ENCODE measurements at regions not wholly inside any gene's neighbourhood (a gene's known extent, or its start where the extent isn't known, plus 50 kb on each side); places are given as distances from the start of the nearest gene placed in this dataset.

DNA sequence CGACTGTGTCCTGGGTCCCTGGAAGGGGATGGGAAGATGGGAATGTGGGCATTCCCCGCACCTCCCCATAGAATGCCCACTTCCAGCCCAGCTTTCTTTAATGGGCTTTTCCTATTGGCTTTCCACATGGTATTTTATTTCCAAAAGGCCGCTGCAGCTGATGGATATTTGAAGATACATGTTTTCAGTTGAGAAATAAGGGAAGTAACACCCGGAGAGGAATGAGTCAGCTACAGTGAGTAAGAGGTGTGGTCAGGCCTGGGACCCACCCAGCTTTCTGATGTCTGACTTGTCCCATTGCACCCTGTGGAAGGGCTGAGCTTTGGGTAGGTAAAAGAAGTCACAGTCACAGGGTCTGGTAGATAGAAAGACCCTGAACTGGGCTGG is 476.9 kb downstream of the MIAT start:
- no peaks in the 10 kb centered on the region for H3K36me3 ChIP-seq (ENCODE audit: control insufficient read depth, insufficient read depth, low read length)
- 69% methylated on average over 2 of the region's 4 CpGs for WGBS (ENCODE audit: insufficient coverage)
- H3K27ac ChIP-seq (ENCODE audit: low read depth, low read length), result peak overlapping the region; percentile 54
- H3K4me3 ChIP-seq (ENCODE audit: low read depth, low read length), result no peak overlapping the region
- no peaks in the 10 kb centered on the region for H3K9me3 ChIP-seq (ENCODE audit: control insufficient read depth, insufficient read depth, low read length)
- no peak for DNase-seq (ENCODE audit: low read depth in 4 of 6, low spot score in 6 of 6)
- H3K4me1 ChIP-seq (ENCODE audit: control insufficient read depth, insufficient read depth, low read length), result peaks cover 24% of the 10 kb centered on the region
- H3K27me3 ChIP-seq (ENCODE audit: control insufficient read depth, insufficient read depth, low read length), result peaks cover 21% of the 10 kb centered on the region

DNA sequence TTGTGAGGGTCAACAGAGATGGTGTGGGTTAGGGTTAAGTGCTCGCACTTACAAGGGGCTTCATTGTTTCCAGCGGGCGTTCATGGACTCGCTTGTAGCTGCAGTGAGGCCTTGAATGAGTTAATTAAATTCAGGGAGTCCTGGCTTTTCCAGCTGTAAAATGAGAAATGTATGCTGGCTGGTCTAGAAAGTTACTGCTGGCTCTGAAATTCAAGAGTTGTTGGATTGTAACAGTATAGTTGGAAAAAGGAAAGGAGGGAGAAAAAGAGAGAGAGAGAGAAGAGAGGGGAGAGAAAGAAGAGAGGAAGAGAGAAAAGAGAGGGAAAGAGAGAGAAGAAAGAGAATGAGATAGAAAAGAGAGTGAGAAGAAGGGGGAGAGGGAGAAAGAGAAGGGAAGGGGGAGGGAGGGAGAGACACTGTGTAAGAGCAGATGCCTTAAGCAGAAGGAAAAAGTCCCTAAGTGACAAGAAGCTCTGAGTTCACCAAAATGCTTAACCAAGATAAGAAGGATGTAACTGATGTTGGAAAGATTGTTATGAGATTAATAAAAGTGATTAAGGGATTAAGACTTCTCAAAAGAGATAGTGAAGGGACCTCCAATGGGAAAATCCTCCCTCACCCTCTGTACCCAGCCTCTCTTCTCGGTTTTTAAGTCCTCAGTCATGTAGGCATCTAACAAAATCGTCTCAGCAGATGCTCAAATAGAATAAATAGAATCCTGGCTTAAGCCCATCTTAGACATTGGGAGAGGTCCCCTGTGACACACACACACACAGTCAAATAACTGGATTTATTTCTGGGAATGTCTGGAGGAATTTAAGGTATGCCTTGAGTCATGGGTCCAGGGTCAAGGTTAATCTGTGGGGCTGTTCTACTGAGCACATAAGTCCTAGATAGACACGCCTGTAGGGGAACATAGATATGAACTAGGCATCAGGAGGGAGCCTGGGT is 477.9 kb downstream of the MIAT start:
- no peaks in the 10 kb centered on the region for H3K9me3 ChIP-seq (ENCODE audit: control insufficient read depth, insufficient read depth, low read length)
- 72% methylated on average over 6 of the region's 7 CpGs for WGBS (ENCODE audit: insufficient coverage)
- no peak overlapping the region for H3K4me3 ChIP-seq (ENCODE audit: low read depth, low read length)
- no peak for DNase-seq (ENCODE audit: low read depth in 4 of 6, low spot score in 6 of 6)
- H3K4me1 ChIP-seq (ENCODE audit: control insufficient read depth, insufficient read depth, low read length), result peaks cover 29% of the 10 kb centered on the region
- H3K27me3 ChIP-seq (ENCODE audit: control insufficient read depth, insufficient read depth, low read length), result peaks cover 21% of the 10 kb centered on the region
- H3K36me3 ChIP-seq (ENCODE audit: control insufficient read depth, insufficient read depth, low read length), result no peaks in the 10 kb centered on the region
- H3K27ac ChIP-seq (ENCODE audit: low read depth, low read length), result peak overlapping the region; percentile 37

GRCh38 chr22:27136596-27136995 is 479.2 kb downstream of the MIAT start:
- Histone ChIP-seq H3K27me3 (ENCODE audit: control insufficient read depth, insufficient read depth, low read length) (peaks cover 21% of the 10 kb centered on the region), H3K4me3 (ENCODE audit: low read depth, low read length) (no peak overlapping the region), H3K9me3 (ENCODE audit: control insufficient read depth, insufficient read depth, low read length) (no peaks in the 10 kb centered on the region), H3K36me3 (ENCODE audit: control insufficient read depth, insufficient read depth, low read length) (no peaks in the 10 kb centered on the region), H3K27ac (ENCODE audit: low read depth, low read length) (no peak overlapping the region), H3K4me1 (ENCODE audit: control insufficient read depth, insufficient read depth, low read length) (peaks cover 30% of the 10 kb centered on the region)
- WGBS (ENCODE audit: insufficient coverage), result no CpG with 5 or more reads among the region's 2 CpGs
- DNase-seq (ENCODE audit: low read depth in 4 of 6, low spot score in 6 of 6), result no peak

DNA sequence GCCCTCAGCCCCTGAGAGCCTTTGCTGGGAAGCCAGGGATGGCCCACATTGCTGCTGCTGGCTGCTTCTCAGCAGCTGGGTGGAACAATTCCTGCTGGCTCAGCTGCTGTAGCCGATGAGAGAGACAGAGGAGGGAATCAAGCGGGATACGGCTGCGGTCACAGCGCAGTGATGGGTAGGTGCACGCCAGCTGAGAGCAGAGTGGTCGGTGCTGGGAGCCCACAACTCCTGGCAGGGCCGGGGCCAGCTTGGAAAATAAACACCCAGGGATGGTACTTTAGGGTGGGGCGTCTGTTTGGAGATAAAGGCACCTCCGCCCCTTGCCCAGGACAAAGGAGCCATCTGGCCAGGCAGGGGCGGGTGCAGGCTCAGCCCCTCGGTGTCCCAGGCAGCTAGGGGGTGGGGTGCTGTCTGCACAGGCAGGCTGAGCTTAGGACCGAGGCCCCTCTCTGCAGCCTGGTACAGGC is 480.5 kb downstream of the MIAT start:
- WGBS (ENCODE audit: insufficient coverage), result 43% methylated on average over 9 of the region's 13 CpGs
- H3K27me3 ChIP-seq (ENCODE audit: control insufficient read depth, insufficient read depth, low read length), result peaks cover 16% of the 10 kb centered on the region
- H3K9me3 ChIP-seq (ENCODE audit: control insufficient read depth, insufficient read depth, low read length), result no peaks in the 10 kb centered on the region
- H3K36me3 ChIP-seq (ENCODE audit: control insufficient read depth, insufficient read depth, low read length), result no peaks in the 10 kb centered on the region
- peaks cover 30% of the 10 kb centered on the region for H3K4me1 ChIP-seq (ENCODE audit: control insufficient read depth, insufficient read depth, low read length)
- H3K27ac ChIP-seq (ENCODE audit: low read depth, low read length), result no peak overlapping the region
- H3K4me3 ChIP-seq (ENCODE audit: low read depth, low read length), result no peak overlapping the region
- DNase-seq (ENCODE audit: low read depth in 4 of 6, low spot score in 6 of 6), result peak in 2 of 6 donors; percentile 63 to 82

- Histone ChIP-seq H3K4me3 (ENCODE audit: low read depth, low read length) (no peak overlapping the region), H3K27me3 (ENCODE audit: control insufficient read depth, insufficient read depth, low read length) (peaks cover 15% of the 10 kb centered on the region), H3K27ac (ENCODE audit: low read depth, low read length) (no peak overlapping the region), H3K36me3 (ENCODE audit: control insufficient read depth, insufficient read depth, low read length) (no peaks in the 10 kb centered on the region), H3K9me3 (ENCODE audit: control insufficient read depth, insufficient read depth, low read length) (no peaks in the 10 kb centered on the region), H3K4me1 (ENCODE audit: control insufficient read depth, insufficient read depth, low read length) (peaks cover 30% of the 10 kb centered on the region)
- peak in 1 of 6 donors; percentile 34 for DNase-seq (ENCODE audit: low read depth in 4 of 6, low spot score in 6 of 6)
- WGBS (ENCODE audit: insufficient coverage), result 90% methylated on average over 5 of the region's 7 CpGs
These were observed 481.1 kb downstream of the MIAT start for GRCh38 chr22:27138471-27138870.

- H3K9me3 ChIP-seq (ENCODE audit: control insufficient read depth, insufficient read depth, low read length), result no peaks in the 10 kb centered on the region
- H3K36me3 ChIP-seq (ENCODE audit: control insufficient read depth, insufficient read depth, low read length), result no peaks in the 10 kb centered on the region
- DNase-seq (ENCODE audit: low read depth in 4 of 6, low spot score in 6 of 6), result peak in 5 of 6 donors; percentile 62 to 90 (median 76)
- 22% methylated on average over 10 of the region's 11 CpGs for WGBS (ENCODE audit: insufficient coverage)
- H3K27me3 ChIP-seq (ENCODE audit: control insufficient read depth, insufficient read depth, low read length), result peaks cover 5% of the 10 kb centered on the region
- no peak overlapping the region for H3K27ac ChIP-seq (ENCODE audit: low read depth, low read length)
- H3K4me3 ChIP-seq (ENCODE audit: low read depth, low read length), result no peak overlapping the region
- H3K4me1 ChIP-seq (ENCODE audit: control insufficient read depth, insufficient read depth, low read length), result peaks cover 21% of the 10 kb centered on the region
These were observed 482.6 kb downstream of the MIAT start for GRCh38 chr22:27139935-27140511.

GRCh38 chr22:27142286-27142685 is 484.9 kb downstream of the MIAT start:
- Histone ChIP-seq H3K27ac (ENCODE audit: low read depth, low read length) (no peak overlapping the region), H3K4me1 (ENCODE audit: control insufficient read depth, insufficient read depth, low read length) (peaks cover 21% of the 10 kb centered on the region), H3K27me3 (ENCODE audit: control insufficient read depth, insufficient read depth, low read length) (peaks cover 5% of the 10 kb centered on the region), H3K36me3 (ENCODE audit: control insufficient read depth, insufficient read depth, low read length) (no peaks in the 10 kb centered on the region), H3K9me3 (ENCODE audit: control insufficient read depth, insufficient read depth, low read length) (no peaks in the 10 kb centered on the region), H3K4me3 (ENCODE audit: low read depth, low read length) (no peak overlapping the region)
- no CpG with 5 or more reads among the region's 2 CpGs for WGBS (ENCODE audit: insufficient coverage)
- DNase-seq (ENCODE audit: low read depth in 4 of 6, low spot score in 6 of 6), result no peak

DNA sequence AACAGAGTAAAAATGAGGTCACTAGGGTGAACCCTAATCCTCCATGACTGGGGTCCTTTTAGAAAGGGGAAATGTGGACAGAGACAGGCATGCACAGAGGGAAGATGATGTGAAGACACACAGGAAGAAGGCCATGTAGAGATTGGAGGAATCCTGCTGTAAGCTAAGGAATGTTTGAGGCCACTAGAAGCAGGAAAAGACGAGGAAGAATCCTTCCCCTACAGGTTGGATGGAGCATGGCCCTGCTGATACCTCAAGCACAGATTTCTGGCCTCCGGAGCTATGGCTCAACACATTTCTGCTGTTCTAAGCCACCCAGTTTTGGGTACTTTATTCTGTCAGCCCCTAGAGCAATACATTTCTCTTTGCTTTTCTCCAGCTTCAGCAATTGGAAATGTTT is 486.9 kb downstream of the MIAT start:
- no peak overlapping the region for H3K4me3 ChIP-seq (ENCODE audit: low read depth, low read length)
- peaks cover 9% of the 10 kb centered on the region for H3K4me1 ChIP-seq (ENCODE audit: control insufficient read depth, insufficient read depth, low read length)
- no peak overlapping the region for H3K27ac ChIP-seq (ENCODE audit: low read depth, low read length)
- H3K36me3 ChIP-seq (ENCODE audit: control insufficient read depth, insufficient read depth, low read length), result no peaks in the 10 kb centered on the region
- DNase-seq (ENCODE audit: low read depth in 4 of 6, low spot score in 6 of 6), result no peak
- WGBS (ENCODE audit: insufficient coverage), result 80% methylated on average over 1 of the region's 2 CpGs
- no peaks in the 10 kb centered on the region for H3K9me3 ChIP-seq (ENCODE audit: control insufficient read depth, insufficient read depth, low read length)
- H3K27me3 ChIP-seq (ENCODE audit: control insufficient read depth, insufficient read depth, low read length), result peaks cover 2% of the 10 kb centered on the region

GRCh38 chr22:27146866-27147633 is 489.7 kb downstream of the MIAT start:
- peaks cover 2% of the 10 kb centered on the region for H3K27me3 ChIP-seq (ENCODE audit: control insufficient read depth, insufficient read depth, low read length)
- DNase-seq (ENCODE audit: low read depth in 4 of 6, low spot score in 6 of 6), result peak in 2 of 6 donors; percentile 27 to 48
- no peaks in the 10 kb centered on the region for H3K36me3 ChIP-seq (ENCODE audit: control insufficient read depth, insufficient read depth, low read length)
- no peak overlapping the region for H3K27ac ChIP-seq (ENCODE audit: low read depth, low read length)
- H3K4me1 ChIP-seq (ENCODE audit: control insufficient read depth, insufficient read depth, low read length), result peaks cover 12% of the 10 kb centered on the region
- WGBS (ENCODE audit: insufficient coverage), result 65% methylated on average over 2 of the region's 4 CpGs
- H3K9me3 ChIP-seq (ENCODE audit: control insufficient read depth, insufficient read depth, low read length), result no peaks in the 10 kb centered on the region
- H3K4me3 ChIP-seq (ENCODE audit: low read depth, low read length), result no peak overlapping the region

Measured in spinal cord (tissue), 9 donors.